ENCODE measurements at regions not wholly inside any gene's neighbourhood (a gene's known extent, or its start where the extent isn't known, plus 50 kb on each side); places are given as distances from the start of the nearest gene placed in this dataset.

GRCh38 chr5:174172566-174172965, 127.1 kb downstream of the NSG2 start:
- H4K8ac ChIP-seq (ENCODE audit: low read depth, low read length) = no peak overlapping the region
- H3K27ac ChIP-seq (ENCODE audit: low read depth, low read length) = no peak overlapping the region
- no peak overlapping the region for H2AK5ac ChIP-seq (ENCODE audit: low read length)
- H3K4ac ChIP-seq (ENCODE audit: low read depth, low read length) = no peak overlapping the region
- no peak overlapping the region for H3K9ac ChIP-seq (ENCODE audit: low read length)
- no peak overlapping the region for H2BK5ac ChIP-seq (ENCODE audit: low read length)
- WGBS (ENCODE audit: extremely low coverage, insufficient coverage, low lambda C conversion rate) = no CpG with 5 or more reads among the region's 4 CpGs
- no peak overlapping the region for H3K56ac ChIP-seq (ENCODE audit: low read length)
- H3K4me1 ChIP-seq (ENCODE audit: control insufficient read depth, low read depth, low read length) = no peaks in the 10 kb centered on the region
- no peaks in the 10 kb centered on the region for H3K79me1 ChIP-seq (ENCODE audit: low read length)
- H3K79me2 ChIP-seq (ENCODE audit: control insufficient read depth, insufficient read depth, low read length) = no peaks in the 10 kb centered on the region
- H3K23ac ChIP-seq (ENCODE audit: low read length) = no peak overlapping the region
- H3K4me2 ChIP-seq (ENCODE audit: low read length) = no peak overlapping the region
- H4K5ac ChIP-seq (ENCODE audit: low read length) = no peak overlapping the region
- no peak overlapping the region for H2BK120ac ChIP-seq (ENCODE audit: low read depth, low read length)
- no peak overlapping the region for H3K4me3 ChIP-seq (ENCODE audit: low read length)
- no peak for DNase-seq
- H3K36me3 ChIP-seq (ENCODE audit: control insufficient read depth, insufficient read depth, low read length) = no peaks in the 10 kb centered on the region
- H3K27me3 ChIP-seq (ENCODE audit: insufficient read depth, low read length, poor library complexity) = no peaks in the 10 kb centered on the region
- no peak overlapping the region for H3K18ac ChIP-seq (ENCODE audit: low read length)
- H2BK15ac ChIP-seq (replicated peaks; ENCODE audit: low read depth) = no peak overlapping the region

DNA sequence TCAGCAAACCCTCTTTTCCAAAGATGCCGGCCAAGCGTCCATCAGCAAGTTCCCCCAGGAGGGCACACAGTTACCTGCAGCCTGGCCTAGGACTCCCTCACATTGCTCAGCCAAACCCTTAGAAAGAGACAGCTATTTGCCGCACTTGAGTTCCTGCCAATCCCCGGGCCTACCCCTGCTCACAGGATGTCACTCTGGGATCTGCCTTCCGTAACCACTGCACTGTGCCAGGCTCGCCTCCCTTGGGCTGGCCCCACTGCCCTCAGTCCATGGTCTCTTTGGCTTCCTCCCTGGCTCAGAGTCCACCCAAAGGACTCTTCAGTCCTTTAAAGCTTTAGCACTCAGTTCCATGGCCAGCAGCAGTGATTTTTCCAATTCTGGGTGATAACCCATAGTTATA, 128.3 kb downstream of the NSG2 start:
- Histone ChIP-seq H2BK120ac (ENCODE audit: low read depth, low read length) (no peak overlapping the region), H3K4me2 (ENCODE audit: low read length) (no peak overlapping the region), H3K23ac (ENCODE audit: low read length) (no peak overlapping the region), H4K5ac (ENCODE audit: low read length) (no peak overlapping the region), H2BK5ac (ENCODE audit: low read length) (no peak overlapping the region), H4K8ac (ENCODE audit: low read depth, low read length) (no peak overlapping the region), H2BK15ac (replicated peaks; ENCODE audit: low read depth) (no peak overlapping the region), H3K18ac (ENCODE audit: low read length) (no peak overlapping the region), H3K36me3 (ENCODE audit: control insufficient read depth, insufficient read depth, low read length) (no peaks in the 10 kb centered on the region), H3K4me1 (ENCODE audit: control insufficient read depth, low read depth, low read length) (no peaks in the 10 kb centered on the region), H3K56ac (ENCODE audit: low read length) (no peak overlapping the region), H3K4me3 (ENCODE audit: low read length) (no peak overlapping the region), H3K79me1 (ENCODE audit: low read length) (no peaks in the 10 kb centered on the region), H2AK5ac (ENCODE audit: low read length) (no peak overlapping the region), H3K27me3 (ENCODE audit: insufficient read depth, low read length, poor library complexity) (no peaks in the 10 kb centered on the region), H3K9ac (ENCODE audit: low read length) (no peak overlapping the region), H3K27ac (ENCODE audit: low read depth, low read length) (no peak overlapping the region), H3K79me2 (ENCODE audit: control insufficient read depth, insufficient read depth, low read length) (no peaks in the 10 kb centered on the region), H3K4ac (ENCODE audit: low read depth, low read length) (no peak overlapping the region)
- no peak for DNase-seq
- WGBS (ENCODE audit: extremely low coverage, insufficient coverage, low lambda C conversion rate) = no CpG with 5 or more reads among the region's 6 CpGs

- Histone ChIP-seq H2BK15ac (replicated peaks; ENCODE audit: low read depth) (no peak overlapping the region), H3K18ac (ENCODE audit: low read length) (no peak overlapping the region), H3K79me1 (ENCODE audit: low read length) (no peaks in the 10 kb centered on the region), H3K9ac (ENCODE audit: low read length) (no peak overlapping the region), H3K27ac (ENCODE audit: low read depth, low read length) (no peak overlapping the region), H3K4ac (ENCODE audit: low read depth, low read length) (no peak overlapping the region), H3K27me3 (ENCODE audit: insufficient read depth, low read length, poor library complexity) (no peaks in the 10 kb centered on the region), H3K56ac (ENCODE audit: low read length) (no peak overlapping the region), H3K4me1 (ENCODE audit: control insufficient read depth, low read depth, low read length) (no peaks in the 10 kb centered on the region), H3K4me3 (ENCODE audit: low read length) (no peak overlapping the region), H2BK120ac (ENCODE audit: low read depth, low read length) (no peak overlapping the region), H3K36me3 (ENCODE audit: control insufficient read depth, insufficient read depth, low read length) (no peaks in the 10 kb centered on the region), H4K5ac (ENCODE audit: low read length) (no peak overlapping the region), H4K8ac (ENCODE audit: low read depth, low read length) (no peak overlapping the region), H3K23ac (ENCODE audit: low read length) (no peak overlapping the region), H3K79me2 (ENCODE audit: control insufficient read depth, insufficient read depth, low read length) (no peaks in the 10 kb centered on the region), H2AK5ac (ENCODE audit: low read length) (no peak overlapping the region), H2BK5ac (ENCODE audit: low read length) (no peak overlapping the region), H3K4me2 (ENCODE audit: low read length) (no peak overlapping the region)
- no peak for DNase-seq
- WGBS (ENCODE audit: extremely low coverage, insufficient coverage, low lambda C conversion rate) = 100% methylated on average over 1 of the region's 12 CpGs
Observed at GRCh38 chr5:174175716-174176268, 130.3 kb downstream of the NSG2 start.

DNA sequence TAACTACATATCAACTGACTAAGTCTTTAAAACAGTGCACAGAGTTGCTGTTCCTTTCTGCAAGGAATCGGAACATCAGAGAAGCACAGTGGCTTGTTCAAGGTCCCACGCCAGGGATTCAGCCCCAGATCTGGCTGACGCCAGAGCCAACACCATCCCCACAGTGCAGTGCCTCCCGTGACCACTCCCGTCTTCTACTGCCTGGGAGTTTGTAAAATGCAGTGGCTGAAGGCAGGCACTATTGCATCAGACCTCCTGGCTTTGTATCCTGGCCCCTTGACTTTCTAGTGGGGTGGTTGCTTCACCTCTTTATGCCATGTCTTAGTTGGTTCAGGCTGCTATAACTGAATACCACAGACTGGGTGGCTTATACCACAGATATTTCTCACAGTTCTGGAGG, 131.0 kb downstream of the NSG2 start:
- Histone ChIP-seq H2BK120ac (ENCODE audit: low read depth, low read length) (no peak overlapping the region), H3K4me1 (ENCODE audit: control insufficient read depth, low read depth, low read length) (no peaks in the 10 kb centered on the region), H3K4me2 (ENCODE audit: low read length) (no peak overlapping the region), H3K27me3 (ENCODE audit: insufficient read depth, low read length, poor library complexity) (no peaks in the 10 kb centered on the region), H3K36me3 (ENCODE audit: control insufficient read depth, insufficient read depth, low read length) (no peaks in the 10 kb centered on the region), H3K79me1 (ENCODE audit: low read length) (no peaks in the 10 kb centered on the region), H3K18ac (ENCODE audit: low read length) (no peak overlapping the region), H3K23ac (ENCODE audit: low read length) (no peak overlapping the region), H3K4me3 (ENCODE audit: low read length) (no peak overlapping the region), H3K4ac (ENCODE audit: low read depth, low read length) (no peak overlapping the region), H2BK15ac (replicated peaks; ENCODE audit: low read depth) (no peak overlapping the region), H4K5ac (ENCODE audit: low read length) (no peak overlapping the region), H2AK5ac (ENCODE audit: low read length) (no peak overlapping the region), H2BK5ac (ENCODE audit: low read length) (no peak overlapping the region), H3K27ac (ENCODE audit: low read depth, low read length) (no peak overlapping the region), H3K56ac (ENCODE audit: low read length) (no peak overlapping the region), H3K9ac (ENCODE audit: low read length) (no peak overlapping the region), H4K8ac (ENCODE audit: low read depth, low read length) (no peak overlapping the region), H3K79me2 (ENCODE audit: control insufficient read depth, insufficient read depth, low read length) (no peaks in the 10 kb centered on the region)
- DNase-seq = no peak
- no CpG with 5 or more reads among the region's 5 CpGs for WGBS (ENCODE audit: extremely low coverage, insufficient coverage, low lambda C conversion rate)

DNA sequence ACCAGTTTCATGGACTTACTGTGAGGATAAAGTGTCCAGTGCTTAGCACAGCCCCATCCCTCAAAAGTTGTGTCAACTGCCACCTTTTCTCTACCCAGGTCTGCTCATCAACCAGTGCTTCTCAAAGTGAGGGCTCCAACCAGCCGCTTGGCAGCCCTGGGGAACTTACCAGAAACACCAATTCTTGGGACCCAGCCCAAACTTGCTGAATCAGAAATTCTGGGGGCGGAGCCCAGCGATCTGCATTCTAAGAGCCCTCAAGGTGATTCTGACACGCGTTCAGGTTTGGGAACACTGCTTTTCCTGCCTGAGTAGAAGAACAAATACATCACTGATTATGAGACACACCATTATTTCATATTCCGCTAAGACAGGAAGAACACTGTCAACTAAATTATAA, 132.0 kb downstream of the NSG2 start:
- DNase-seq = no peak
- no peak overlapping the region for H3K9ac ChIP-seq (ENCODE audit: low read length)
- no peaks in the 10 kb centered on the region for H3K36me3 ChIP-seq (ENCODE audit: control insufficient read depth, insufficient read depth, low read length)
- H2BK15ac ChIP-seq (replicated peaks; ENCODE audit: low read depth) = no peak overlapping the region
- no peak overlapping the region for H2BK5ac ChIP-seq (ENCODE audit: low read length)
- no peak overlapping the region for H4K5ac ChIP-seq (ENCODE audit: low read length)
- H3K79me1 ChIP-seq (ENCODE audit: low read length) = no peaks in the 10 kb centered on the region
- no peak overlapping the region for H4K8ac ChIP-seq (ENCODE audit: low read depth, low read length)
- H3K56ac ChIP-seq (ENCODE audit: low read length) = no peak overlapping the region
- H3K27ac ChIP-seq (ENCODE audit: low read depth, low read length) = no peak overlapping the region
- no peak overlapping the region for H3K4me2 ChIP-seq (ENCODE audit: low read length)
- H2BK120ac ChIP-seq (ENCODE audit: low read depth, low read length) = no peak overlapping the region
- no peaks in the 10 kb centered on the region for H3K4me1 ChIP-seq (ENCODE audit: control insufficient read depth, low read depth, low read length)
- no peak overlapping the region for H3K4ac ChIP-seq (ENCODE audit: low read depth, low read length)
- whole genome bisulfite sequencing (ENCODE audit: extremely low coverage, insufficient coverage, low lambda C conversion rate) = no CpG with 5 or more reads among the region's 6 CpGs
- no peak overlapping the region for H3K4me3 ChIP-seq (ENCODE audit: low read length)
- no peak overlapping the region for H2AK5ac ChIP-seq (ENCODE audit: low read length)
- H3K27me3 ChIP-seq (ENCODE audit: insufficient read depth, low read length, poor library complexity) = no peaks in the 10 kb centered on the region
- no peak overlapping the region for H3K18ac ChIP-seq (ENCODE audit: low read length)
- H3K79me2 ChIP-seq (ENCODE audit: control insufficient read depth, insufficient read depth, low read length) = no peaks in the 10 kb centered on the region
- H3K23ac ChIP-seq (ENCODE audit: low read length) = no peak overlapping the region

DNA sequence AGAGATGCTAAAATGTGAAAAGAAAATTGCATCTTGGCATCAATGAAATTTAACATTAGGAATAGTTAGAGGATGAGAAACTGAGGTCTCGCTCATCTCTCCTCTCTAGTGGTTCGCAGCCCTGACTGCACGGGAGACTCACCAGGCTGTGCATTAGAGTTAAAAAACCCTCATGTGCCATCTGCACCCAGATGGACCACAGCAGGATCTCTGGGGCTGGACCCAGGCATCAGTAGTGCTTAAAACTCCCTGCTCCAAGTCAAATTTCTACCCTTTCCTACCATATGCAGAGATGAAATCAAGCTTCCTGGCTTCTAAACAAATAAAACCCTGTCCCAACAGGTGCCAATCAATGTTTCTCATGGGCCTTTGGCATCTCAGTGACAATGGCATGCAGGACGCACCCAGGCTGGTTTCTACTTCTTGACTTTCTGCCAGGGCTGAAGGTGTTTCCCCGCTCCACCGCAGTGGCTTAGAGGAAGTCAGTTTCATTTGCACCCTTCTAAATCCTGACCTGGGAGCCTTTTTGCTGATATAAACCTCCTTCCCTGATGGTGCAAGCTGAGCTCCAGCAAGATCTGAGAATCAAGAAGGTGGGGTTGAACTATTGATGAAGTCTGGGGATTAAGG, 132.6 kb downstream of the NSG2 start:
- H3K9ac ChIP-seq (ENCODE audit: low read length) = no peak overlapping the region
- H3K79me1 ChIP-seq (ENCODE audit: low read length) = no peaks in the 10 kb centered on the region
- no peak overlapping the region for H2BK15ac ChIP-seq (replicated peaks; ENCODE audit: low read depth)
- H3K56ac ChIP-seq (ENCODE audit: low read length) = no peak overlapping the region
- H3K4ac ChIP-seq (ENCODE audit: low read depth, low read length) = no peak overlapping the region
- no peak for DNase-seq
- no peaks in the 10 kb centered on the region for H3K4me1 ChIP-seq (ENCODE audit: control insufficient read depth, low read depth, low read length)
- no peak overlapping the region for H3K4me2 ChIP-seq (ENCODE audit: low read length)
- H3K36me3 ChIP-seq (ENCODE audit: control insufficient read depth, insufficient read depth, low read length) = no peaks in the 10 kb centered on the region
- no peaks in the 10 kb centered on the region for H3K27me3 ChIP-seq (ENCODE audit: insufficient read depth, low read length, poor library complexity)
- H2BK5ac ChIP-seq (ENCODE audit: low read length) = no peak overlapping the region
- no peak overlapping the region for H4K5ac ChIP-seq (ENCODE audit: low read length)
- H4K8ac ChIP-seq (ENCODE audit: low read depth, low read length) = no peak overlapping the region
- WGBS (ENCODE audit: extremely low coverage, insufficient coverage, low lambda C conversion rate) = no CpG with 5 or more reads among the region's 6 CpGs
- no peak overlapping the region for H2BK120ac ChIP-seq (ENCODE audit: low read depth, low read length)
- no peak overlapping the region for H3K4me3 ChIP-seq (ENCODE audit: low read length)
- no peak overlapping the region for H2AK5ac ChIP-seq (ENCODE audit: low read length)
- H3K79me2 ChIP-seq (ENCODE audit: control insufficient read depth, insufficient read depth, low read length) = no peaks in the 10 kb centered on the region
- no peak overlapping the region for H3K18ac ChIP-seq (ENCODE audit: low read length)
- no peak overlapping the region for H3K27ac ChIP-seq (ENCODE audit: low read depth, low read length)
- H3K23ac ChIP-seq (ENCODE audit: low read length) = no peak overlapping the region
